Thoracic aorta (tissue), 2 donors: ENCODE measurements at regions not wholly inside any gene's neighbourhood (a gene's known extent, or its start where the extent isn't known, plus 50 kb on each side); places are given as distances from the start of the nearest gene placed in this dataset.

Source experiments
- ATAC-seq: fragments of 150-250 bp; one replicate; pipeline ENCODE4 v1.8.0; 2017; ENCODE audit warnings: low read depth; ENCODE audit not compliant: insufficient number of reproducible peaks, low FRiP score
- DNase-seq: peaks from one replicate; pipeline ENCODE4 v3.0.0-alpha.2; 2020; ENCODE audit warnings: low spot score
- H3K27ac ChIP-seq, 2 donors: fragments of 200-600 bp; sonication (generic); 1 replicate in 1 of 2; 2 replicates in 1 of 2; pipeline ENCODE4 v1.5.1; 2016; ENCODE audit warnings: mild to moderate bottlenecking in 2 of 2, moderate library complexity in 2 of 2
- H3K27me3 ChIP-seq: fragments of 200-600 bp; sonication (generic); replicated peaks from 2 replicates; pipeline ENCODE4 v1.6.0; 2016; ENCODE audit warnings: mild to moderate bottlenecking; ENCODE audit not compliant: insufficient read depth
- H3K36me3 ChIP-seq: fragments of 200-600 bp; sonication (generic); one replicate; pipeline ENCODE4 v1.5.1; 2016
- H3K4me1 ChIP-seq, 2 donors: fragments of 200-600 bp; sonication (generic); 1 replicate in 1 of 2; 2 replicates in 1 of 2; pipeline versions ENCODE4 v1.5.1 to v1.6.0; 2016; ENCODE audit warnings: low read depth in 2 of 2, mild to moderate bottlenecking in 1 of 2; ENCODE audit not compliant: control insufficient read depth in 1 of 2
- H3K4me3 ChIP-seq: fragments of 200-600 bp; sonication (generic); 2 replicates; pipeline ENCODE4 v1.5.1; 2016; ENCODE audit warnings: mild to moderate bottlenecking
- H3K9me3 ChIP-seq: fragments of 200-600 bp; sonication (generic); 2 replicates; pipeline ENCODE4 v1.5.1; 2016
- CTCF ChIP-seq: fragments of 200-600 bp; sonication (generic); IDR thresholded peaks from one replicate; pipeline ENCODE4 v1.5.1; 2019; ENCODE audit warnings: antibody characterized with exemption

GRCh38 chr3:178201714-178202113 lies 334.5 kb upstream of the KCNMB2 start:
- Histone ChIP-seq H3K27me3 (no peaks in the 10 kb centered on the region), H3K4me1 (peaks cover 5 to 26% of the 10 kb centered on the region in 2 donors), H3K36me3 (no peaks in the 10 kb centered on the region), H3K4me3 (no peak overlapping the region), H3K9me3 (no peaks in the 10 kb centered on the region), H3K27ac (no peak overlapping the region)
- ATAC-seq (no peak), DNase-seq (no peak)
- no peak for TF ChIP-seq CTCF

DNA sequence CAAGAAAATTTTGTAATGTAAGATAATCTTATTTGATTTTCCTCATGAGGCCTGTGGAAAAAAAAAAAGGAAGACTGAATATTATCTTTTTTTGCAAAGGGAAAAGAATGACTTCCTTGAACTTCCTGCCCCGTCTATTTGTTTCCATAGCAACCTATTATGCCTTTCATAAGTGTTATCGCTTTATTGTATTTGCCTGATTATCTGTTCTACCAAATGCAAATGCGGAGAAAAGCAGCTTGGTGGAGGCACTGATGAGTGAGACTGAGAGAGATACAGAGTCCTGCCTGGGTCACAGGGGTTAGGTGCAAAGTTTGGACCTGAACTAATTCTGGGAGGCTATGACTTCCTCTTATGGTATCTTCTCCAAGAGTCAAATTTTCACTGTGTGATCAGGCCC lies 334.0 kb upstream of the KCNMB2 start:
- Histone ChIP-seq H3K4me3 (no peak overlapping the region), H3K27me3 (no peaks in the 10 kb centered on the region), H3K4me1 (peaks cover 3 to 21% of the 10 kb centered on the region in 2 donors), H3K36me3 (no peaks in the 10 kb centered on the region), H3K9me3 (no peaks in the 10 kb centered on the region), H3K27ac (no peak overlapping the region)
- no peak for DNase-seq
- TF ChIP-seq CTCF, result no peak
- no peak for ATAC-seq

DNA sequence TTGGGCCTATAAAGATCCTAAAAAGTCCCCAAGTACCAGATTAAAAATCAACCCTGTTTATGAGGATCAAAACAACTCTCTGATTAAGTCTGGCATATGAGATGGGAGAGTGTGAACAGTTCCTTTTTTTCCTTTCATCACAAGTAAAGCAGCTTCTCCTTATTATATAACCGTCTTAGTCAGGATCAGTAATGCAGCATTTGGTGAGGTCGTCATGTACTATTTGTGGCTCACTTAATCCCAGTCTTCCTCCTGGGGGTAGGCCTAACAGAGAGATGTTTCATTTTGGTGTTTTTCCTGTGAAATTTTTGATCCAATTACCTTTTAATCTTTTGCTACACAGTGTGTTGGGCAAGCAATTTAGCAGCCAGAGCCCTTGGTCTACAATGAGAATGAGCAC lies 333.1 kb upstream of the KCNMB2 start:
- Histone ChIP-seq H3K27me3 (no peaks in the 10 kb centered on the region), H3K36me3 (no peaks in the 10 kb centered on the region), H3K4me3 (no peak overlapping the region), H3K9me3 (no peaks in the 10 kb centered on the region), H3K27ac (no peak overlapping the region), H3K4me1 (peaks cover 3 to 18% of the 10 kb centered on the region in 2 donors)
- no peak for TF ChIP-seq CTCF
- DNase-seq (no peak), ATAC-seq (no peak)

DNA sequence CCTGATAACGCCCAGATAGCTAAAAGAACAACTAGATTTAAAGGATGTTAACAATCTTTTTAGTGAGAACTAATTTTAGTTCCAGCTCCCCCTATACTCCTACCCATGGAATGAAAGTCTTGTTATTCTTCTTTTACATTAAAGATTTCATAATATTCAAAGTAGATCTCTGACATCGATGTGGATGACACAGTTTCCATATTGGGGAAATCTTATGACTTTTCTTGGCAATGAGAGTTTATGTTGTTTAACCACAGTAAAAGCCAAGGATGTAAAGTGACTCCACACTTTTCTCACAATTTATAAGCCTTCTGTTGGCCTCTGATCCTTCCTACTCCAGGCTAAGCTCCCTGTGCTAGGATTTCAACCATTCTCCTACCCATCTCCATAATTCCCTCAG lies 332.6 kb upstream of the KCNMB2 start:
- no peak overlapping the region for H3K4me3 ChIP-seq
- H3K4me1 ChIP-seq, result peaks cover under 1 to 14% of the 10 kb centered on the region in 2 donors
- no peak for TF ChIP-seq CTCF
- ATAC-seq, result no peak
- no peaks in the 10 kb centered on the region for H3K27me3 ChIP-seq
- H3K27ac ChIP-seq, result no peak overlapping the region
- no peaks in the 10 kb centered on the region for H3K9me3 ChIP-seq
- H3K36me3 ChIP-seq, result no peaks in the 10 kb centered on the region
- DNase-seq, result no peak

DNA sequence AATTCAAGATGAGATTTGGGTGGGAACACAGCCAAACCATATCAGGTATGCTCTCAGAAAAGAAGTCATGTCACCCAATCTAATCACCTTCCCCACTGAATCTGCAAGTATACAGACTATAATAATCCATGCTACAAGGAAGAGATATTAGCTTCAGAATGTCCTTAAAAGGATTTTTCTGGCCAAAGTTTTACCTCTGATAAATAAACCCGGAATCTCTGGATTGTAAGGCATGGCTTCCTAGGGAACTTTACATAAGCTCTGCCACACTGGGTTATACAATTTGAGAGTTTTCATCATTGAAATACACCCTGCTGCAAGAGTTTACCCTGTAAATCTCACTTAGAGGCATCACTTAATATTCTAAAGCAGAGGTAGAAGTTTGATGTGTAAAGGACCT lies 330.5 kb upstream of the KCNMB2 start:
- H3K27me3 ChIP-seq, result no peaks in the 10 kb centered on the region
- H3K36me3 ChIP-seq, result no peaks in the 10 kb centered on the region
- no peak for TF ChIP-seq CTCF
- H3K4me1 ChIP-seq, result peaks cover 0 to 12% of the 10 kb centered on the region in 2 donors
- no peaks in the 10 kb centered on the region for H3K9me3 ChIP-seq
- DNase-seq, result no peak
- ATAC-seq, result no peak
- no peak overlapping the region for H3K27ac ChIP-seq
- H3K4me3 ChIP-seq, result no peak overlapping the region
